Activated CD8-positive, alpha-beta memory T cell treated with anti-CD3 and anti-CD28 coated beads, Interleukin-2, amount 50 U/mL, for 1 hour (primary cell): ENCODE measurements at regions not wholly inside any gene's neighbourhood (a gene's known extent, or its start where the extent isn't known, plus 50 kb on each side); places are given as distances from the start of the nearest gene placed in this dataset.
A peak's percentile ranks its signal among the peaks of the same experiment; 100 is the strongest.

Experiments used
- DNase-seq: peaks from one replicate; pipeline ENCODE4 v3.0.0-alpha.2; 2020; ENCODE audit errors: extremely low read depth

DNA sequence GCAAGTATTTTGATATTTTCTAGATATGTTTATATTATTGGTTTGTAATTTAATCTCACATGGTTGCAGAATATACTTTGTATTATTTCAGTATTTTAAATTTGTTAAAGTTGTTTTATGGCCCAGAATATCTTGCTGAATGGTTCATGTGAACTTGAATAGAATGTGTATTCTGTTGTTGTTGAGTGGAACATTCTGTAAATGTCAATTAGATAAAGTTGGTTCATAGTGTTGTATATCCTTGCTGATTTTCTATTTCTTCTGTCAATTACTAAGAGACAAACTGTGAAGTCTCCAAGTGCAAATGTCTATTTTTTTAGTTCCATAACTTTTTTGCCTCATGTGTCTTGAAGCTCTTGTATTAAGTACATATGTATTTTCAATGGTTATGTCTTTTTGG, 411.7 kb downstream of the NPIPA7 start:
- no peak for DNase-seq

DNA sequence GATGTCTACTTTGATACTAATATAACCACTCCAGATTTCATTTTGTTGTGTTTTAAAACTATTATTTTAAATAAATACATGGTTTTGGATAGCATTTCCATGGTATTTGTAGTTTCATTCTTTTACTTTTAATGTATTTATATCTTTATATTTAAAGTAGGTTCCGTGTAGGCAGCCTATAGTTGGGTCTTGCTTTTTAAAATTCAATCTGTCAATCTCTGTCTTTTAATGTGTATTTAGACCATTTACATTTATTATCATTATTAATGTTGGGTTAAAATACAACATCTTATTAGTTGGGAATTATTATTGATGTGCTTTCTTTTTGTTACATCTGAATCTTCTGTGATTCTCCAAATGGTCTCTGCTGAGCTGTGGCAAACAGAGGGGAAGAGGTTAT, 412.1 kb downstream of the NPIPA7 start:
- no peak for DNase-seq

DNA sequence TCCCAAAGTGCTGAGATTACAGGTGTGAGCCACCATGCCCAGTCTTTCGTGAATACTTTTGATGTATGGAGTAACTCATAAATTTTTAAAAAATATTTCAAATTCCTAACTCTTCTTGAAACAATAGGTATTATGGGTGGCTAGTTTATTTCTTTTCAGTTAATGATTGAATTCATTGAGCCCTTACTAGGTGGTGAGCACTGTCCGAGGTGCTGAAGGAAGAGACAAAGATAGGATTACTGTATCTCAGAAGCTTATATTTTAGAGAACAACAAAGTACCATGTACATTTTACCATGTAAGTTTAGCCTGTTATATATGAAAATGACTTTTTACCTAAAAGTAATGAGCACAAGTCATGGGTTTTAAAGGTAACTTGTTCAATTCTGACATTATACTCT, 418.3 kb downstream of the NPIPA7 start:
- DNase-seq = no peak

DNA sequence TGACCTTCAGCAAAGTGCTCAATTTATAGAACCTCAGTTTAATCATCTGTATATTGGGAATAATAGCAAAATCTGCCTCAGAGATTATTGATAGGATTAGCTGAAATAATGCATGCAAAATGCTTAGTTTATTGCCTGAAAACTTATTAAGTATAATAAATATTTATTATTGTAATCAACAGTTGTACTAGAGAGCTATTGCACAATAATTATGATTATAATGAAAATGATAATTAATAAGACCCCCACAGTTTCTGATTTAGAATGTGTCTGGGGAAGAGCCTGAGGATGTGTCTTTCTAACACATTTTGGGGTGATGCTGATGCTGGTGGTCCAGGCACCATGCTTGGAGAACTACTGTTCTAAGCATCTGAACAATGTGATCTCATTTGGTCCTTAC, 419.6 kb downstream of the NPIPA7 start:
- no peak for DNase-seq

DNA sequence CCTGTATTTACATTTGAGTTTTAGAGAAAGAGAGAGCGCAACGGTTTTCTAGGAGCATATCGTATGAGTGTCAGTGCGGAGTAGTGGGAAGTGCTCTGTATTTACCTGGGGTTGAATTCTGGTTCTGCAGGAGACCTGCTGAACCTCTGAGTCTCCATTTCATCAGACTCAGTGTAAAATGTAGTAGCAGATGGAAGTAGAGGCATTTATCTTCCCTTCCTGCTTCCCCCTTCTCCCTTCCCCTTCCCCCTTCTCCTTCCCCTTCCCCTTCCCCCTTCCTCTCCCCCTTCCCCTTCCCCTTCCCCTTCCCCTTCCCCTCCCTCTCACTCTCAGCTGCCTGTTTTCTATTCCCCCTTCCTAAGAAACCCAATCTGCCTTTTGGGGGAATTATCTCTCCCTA, 426.9 kb downstream of the NPIPA7 start:
- no peak for DNase-seq

DNA sequence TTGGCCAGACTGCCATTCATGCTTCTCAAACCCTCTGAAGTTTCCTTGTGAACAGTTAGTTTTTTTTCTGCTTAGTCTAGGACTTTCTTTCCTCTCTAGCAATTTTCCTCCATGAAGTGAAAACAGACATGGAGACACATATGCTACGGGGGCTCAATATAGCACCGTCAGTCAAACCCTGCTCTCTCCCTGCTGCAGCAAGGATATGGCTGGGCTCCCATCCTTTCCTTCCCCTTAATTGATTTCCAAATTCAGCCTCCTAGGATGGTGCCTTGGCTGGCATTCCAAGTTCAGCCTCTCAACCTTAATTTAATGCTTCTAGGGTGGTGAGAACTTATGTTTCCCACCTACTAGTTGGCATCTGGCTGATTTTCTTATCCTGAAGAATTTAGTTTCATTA, 436.7 kb downstream of the NPIPA7 start:
- no peak for DNase-seq

DNA sequence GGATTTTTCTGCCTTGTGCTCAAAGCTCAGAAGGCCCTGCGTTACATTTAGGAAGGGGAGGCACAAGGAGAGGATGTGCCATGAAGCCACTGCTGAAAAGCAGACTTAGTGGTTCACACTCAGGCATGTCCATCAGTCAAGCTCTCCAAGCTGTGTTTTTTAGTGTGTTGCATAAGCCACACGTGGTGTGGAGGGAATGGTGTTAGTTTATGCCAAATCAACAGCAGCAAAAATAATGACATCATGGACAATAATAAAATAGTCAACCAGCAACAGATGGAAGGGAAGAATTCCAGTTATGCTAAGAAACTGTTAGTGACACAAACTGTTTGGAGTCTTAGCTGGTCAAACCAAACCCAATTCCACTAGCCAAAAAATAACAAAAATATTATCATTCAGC, 438.3 kb downstream of the NPIPA7 start:
- DNase-seq = no peak

DNA sequence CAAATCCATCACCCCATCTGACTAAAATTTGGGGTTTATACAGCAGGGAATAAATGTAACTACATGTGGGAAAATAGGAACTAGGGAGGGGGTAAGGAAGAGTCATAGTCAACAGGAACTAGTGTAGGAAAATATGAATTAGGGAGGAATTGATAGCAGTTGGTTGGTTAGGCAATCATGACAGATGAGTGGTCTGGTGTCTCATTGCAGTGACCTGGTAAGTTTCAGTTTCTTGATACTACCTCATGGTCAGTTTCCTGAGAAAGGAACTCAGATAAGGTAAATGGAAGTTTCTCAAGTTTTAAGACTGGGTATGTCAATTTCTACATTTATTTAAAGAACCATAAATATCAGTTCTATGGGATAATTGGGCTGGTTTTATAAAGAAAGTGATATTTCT, 442.3 kb downstream of the NPIPA7 start:
- DNase-seq = no peak

DNA sequence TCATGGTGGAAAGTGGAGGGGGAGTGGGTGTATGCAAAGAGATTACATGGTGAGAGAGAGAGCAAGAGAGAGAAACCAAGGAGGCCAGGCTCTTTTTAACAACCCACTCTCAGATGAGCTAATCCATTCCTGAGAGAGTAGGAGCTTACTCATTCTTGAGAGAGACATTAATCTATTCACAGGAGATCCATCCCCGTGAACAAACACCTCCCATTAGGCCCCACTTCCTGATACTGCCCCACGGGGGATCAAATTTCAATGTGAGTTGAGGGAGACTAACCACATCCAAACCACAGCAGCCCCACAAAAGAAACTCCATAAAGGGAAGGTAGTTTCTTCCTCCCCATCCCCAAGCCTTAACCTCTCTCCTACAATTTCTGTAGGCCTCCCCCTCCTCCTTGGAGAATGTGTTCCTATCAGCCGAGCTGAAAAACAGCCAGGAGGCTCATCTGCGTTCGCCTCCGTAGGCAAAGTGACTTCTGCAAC, 450.0 kb downstream of the NPIPA7 start:
- DNase-seq = no peak

DNA sequence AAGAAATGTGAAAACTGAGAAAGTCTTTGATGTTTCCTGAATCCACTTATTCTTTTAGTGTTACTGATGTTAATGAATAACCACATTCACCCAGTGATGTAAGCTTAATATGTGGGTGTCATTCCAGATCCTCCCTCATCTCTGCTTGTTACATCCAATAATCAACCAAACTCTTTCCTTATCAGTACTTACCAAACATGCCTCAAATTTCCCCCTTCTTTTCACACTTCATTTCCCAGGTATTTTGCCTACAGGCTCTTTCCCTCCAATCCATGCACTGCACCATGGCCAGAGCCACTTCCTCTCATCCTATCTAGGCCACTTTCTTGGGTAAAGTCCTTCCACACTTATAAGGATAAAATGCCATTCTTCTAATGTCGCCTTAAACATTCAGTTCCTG, 451.5 kb downstream of the NPIPA7 start:
- DNase-seq = no peak

DNA sequence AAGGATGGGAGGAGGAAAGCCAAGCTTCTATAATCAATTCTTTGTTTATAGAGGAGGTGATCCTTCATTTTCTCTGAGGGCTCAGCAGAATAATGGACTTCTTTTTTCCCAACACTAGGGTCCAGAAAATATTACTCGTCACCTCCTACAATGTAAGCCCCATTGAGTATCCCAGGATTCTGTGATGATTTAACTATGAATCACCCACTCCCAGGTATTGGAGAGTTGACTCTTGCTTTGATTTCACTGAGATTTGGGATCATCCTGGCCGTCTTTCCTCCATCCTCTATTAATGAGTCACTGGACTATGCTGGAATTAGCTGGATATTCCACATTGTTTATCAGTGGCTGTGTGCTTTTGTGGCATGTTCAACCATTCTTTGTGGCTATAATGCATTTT, 452.0 kb downstream of the NPIPA7 start:
- DNase-seq = no peak

DNA sequence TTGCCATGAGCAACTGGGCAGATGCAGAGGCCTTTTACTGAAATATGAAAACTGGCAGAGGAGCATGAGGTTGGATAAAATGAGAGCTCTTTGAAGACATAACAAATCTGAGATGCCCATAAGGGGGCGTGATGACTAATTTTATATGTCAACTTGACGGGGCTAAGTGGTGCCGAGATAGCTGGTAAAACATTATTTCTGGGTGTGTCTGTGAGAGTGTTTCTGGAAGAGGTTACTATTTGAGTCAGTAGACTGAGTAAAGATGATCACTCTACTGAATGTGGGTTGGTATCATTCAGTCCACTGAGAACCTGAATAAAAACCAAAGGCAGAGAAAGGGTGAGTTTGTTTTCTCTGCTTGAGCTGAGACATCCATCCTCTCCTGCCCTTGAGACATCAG, 454.2 kb downstream of the NPIPA7 start:
- DNase-seq = no peak

DNA sequence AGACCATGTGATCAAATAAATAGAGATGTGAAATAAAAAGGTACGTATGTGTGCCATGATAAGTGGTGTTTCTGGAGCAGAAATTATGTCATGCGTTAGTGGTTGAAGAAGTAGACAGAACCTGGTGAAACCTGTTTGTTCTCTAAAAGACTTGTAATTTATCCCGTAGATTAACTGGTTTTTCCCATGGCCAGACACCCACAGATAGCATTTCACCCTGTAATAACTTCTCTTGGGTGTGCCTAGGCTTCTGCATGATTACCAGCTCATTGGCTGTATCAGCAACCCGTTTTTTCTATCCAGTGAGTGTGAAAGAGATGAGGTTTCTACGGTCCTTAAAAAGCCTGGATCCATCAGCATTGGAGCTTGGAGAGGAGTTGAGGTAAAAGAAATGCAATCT, 471.3 kb downstream of the NPIPA7 start:
- DNase-seq = no peak

DNA sequence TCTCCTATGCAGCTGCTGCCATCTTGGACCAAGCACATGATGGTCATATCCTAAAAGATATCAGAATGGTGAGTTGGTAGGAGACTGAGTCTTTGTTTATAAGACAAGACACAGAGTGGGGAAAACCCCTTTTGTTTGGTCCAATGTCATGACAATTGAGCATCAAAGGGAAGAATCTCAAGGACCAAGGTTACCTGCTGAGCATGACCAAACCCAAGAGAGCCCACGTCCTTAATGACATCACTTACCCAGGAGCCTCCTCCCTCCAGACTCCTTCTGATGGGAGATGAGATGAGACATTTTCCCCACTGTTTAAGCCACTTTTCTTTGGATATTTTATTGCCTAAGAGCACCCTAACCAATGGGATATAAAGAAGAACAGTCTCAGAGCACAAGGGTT, 478.1 kb downstream of the NPIPA7 start:
- no peak for DNase-seq

DNA sequence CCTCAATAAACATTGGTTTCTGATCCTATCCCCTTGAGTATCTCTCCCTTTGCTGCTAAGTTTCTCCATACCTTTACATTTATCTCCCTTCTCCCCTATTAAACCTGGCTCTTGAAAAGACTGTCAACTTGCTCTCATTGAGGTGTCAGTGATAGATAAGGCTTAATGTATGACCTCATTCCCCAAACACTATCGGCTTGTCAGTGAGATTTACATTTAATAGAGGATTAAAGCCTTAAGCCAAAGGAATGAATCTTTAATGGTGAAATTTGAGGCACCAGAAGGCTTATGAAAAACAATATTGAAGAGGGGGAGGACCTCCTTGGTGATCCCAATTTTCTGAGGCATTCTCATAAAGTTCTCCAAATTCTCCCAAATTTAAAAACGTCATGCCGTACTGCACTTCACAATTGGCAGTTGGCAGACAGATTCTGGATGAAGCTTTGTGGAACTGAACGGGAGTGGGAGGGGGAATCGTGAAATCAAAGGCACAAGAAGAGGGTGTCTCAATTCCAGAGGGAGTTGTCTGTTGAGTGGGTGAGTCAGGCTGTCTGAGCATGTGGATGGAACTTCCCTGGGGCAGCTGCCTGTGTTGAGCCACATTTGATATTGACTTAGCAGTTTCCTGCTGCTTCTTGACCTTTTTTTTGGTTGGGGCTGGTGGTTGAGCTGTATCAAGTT, 478.8 kb downstream of the NPIPA7 start:
- no peak for DNase-seq

DNA sequence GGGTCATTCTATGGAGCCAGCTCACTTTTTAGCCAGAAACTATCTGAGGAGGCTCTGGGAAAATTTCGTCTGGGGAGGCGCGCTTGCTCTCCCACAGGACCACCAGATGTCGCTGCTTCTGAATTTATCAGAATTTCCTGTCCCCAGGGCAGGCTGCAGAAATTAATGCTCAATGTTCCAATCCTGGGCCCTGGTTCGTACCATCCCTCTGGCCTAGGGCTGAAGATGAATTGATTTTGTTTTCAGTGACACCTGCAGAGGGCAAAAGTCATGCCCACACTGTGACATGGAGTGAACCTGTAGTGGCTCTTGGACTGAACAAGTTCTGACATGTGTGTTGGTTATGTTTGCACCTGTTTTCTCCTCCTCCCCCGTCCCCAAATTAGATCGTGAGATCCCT, 482.6 kb downstream of the NPIPA7 start:
- DNase-seq = peak; percentile 18

DNA sequence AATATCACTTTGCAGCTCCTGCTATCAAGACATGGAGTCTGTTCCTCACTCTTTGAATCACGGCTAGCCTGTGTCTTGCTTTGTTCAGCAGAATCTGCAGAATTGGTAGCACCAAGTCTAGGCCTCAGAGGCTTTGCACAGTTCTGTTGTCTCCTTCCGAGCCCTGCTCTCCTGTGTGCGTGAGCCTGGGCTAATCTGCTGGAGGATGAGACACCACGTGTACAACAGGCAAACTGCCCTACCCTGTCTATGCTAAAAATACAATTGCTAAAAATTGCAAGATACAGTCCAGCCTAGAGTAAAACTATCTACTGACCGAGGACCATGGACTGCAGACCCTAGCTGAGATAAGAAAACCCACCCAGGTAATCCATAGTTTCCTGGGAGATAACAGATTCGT, 484.7 kb downstream of the NPIPA7 start:
- no peak for DNase-seq

DNA sequence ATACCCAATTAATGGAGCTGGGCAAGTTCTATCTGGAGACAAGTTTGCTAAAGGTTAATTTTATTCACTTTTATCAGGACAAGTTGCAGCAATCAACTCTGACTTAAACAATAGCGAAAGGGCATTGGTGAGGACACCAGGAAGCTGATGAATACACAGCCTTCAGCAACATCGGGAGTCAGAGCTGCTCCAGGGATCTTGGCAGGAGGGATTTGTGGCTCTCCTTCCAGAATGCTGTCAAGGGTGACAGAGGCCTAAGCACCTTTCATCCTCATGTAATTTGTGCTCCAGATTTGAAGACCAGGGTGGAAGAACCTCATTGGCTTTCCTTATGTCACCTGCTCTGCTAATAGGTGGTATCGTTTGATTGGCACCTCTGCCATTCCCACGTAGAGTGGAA, 485.6 kb downstream of the NPIPA7 start:
- no peak for DNase-seq

DNA sequence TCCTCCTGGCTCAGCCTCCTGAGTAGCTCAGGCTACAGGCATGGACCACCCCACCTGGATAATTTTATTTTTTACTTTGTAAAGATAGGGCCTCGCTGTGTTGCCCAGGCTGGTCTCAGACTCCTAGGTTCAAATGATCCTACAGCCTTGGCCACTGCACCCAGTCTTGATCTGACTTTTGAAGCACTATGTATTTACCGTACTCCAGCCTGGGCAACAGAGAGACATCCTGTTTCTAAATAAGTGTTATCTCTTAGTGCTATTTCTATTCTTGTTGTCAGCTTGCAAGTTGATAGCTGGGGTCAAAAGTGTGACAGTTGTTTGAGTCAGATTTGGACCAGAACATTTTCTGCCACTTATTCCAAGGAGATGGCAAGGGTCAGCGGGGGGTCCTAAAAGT, 486.4 kb downstream of the NPIPA7 start:
- DNase-seq = no peak

DNA sequence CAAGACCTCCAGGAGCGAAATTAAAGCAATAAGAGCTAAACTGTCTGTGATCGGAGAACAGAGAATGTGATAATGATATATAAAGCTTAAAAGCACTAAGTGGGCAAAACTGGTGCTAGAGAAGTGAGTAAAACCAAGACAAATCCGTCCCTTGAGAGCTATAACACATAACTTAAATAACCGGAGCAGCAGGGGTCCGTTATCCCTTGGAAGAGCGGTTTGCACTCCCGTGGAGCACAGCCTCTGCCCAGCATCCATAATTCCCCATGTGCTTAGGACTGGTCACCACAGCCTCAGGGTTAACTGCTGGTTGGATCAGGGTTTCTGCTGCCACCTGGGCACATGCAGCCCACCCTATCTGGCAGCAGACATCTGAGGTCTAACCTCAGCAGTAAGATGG, 489.0 kb downstream of the NPIPA7 start:
- DNase-seq = no peak

DNA sequence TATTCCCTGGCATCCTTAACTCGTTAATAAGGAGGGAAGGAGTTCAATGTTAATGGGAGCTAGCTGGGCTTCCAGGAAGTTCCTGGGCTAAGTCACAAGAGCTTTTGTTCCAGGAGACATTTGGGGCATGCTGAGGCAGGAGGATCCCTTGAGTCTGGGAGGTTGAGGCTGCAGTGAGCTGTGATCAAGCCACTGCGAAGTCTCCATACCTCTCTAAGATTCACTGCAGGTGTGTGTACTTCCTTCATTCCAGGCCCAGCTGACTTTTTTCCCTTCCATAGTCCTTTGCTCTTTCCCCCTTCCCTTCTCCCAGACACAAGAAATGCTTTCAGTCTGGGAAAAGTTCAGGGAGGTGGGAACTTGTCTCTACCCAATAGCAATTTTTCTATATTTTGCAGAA, 489.8 kb downstream of the NPIPA7 start:
- no peak for DNase-seq

DNA sequence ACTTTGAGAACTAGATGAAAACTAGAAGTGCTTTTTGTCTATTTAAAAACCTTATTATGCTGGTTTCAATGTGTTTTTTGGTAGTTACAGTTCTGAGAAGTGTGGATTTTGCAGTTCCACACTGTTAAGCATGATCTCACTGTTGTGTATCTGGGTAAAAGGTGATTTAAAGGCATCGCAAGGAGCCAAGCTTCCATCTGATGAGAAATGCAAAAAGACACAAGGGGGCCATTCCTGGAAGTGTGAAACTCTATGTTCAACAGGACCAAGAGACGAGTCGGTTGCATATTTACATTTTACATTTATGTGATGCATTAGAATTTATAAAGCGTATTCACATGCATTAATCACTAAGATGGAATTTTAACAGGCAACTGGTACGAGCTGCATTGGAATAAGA, 490.8 kb downstream of the NPIPA7 start:
- DNase-seq = no peak

DNA sequence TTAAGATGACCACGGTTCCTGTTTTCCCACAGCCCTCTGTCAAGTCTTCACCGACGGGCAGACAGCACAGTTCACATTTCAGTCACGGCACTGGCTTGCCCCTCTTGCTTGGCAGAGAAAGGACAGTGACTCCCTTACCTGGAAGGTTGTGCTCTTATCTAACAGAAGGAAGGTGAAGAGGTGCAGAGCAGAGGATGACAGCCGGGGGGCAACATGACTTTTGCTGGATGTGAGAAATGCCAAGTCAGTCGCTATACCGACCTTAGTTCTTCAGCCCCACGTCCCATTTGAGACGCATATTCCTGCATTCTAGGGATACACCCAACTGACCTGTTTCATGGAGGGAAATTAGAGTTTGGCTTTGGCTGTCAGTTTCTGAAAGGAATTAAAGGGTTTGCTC, 492.3 kb downstream of the NPIPA7 start:
- DNase-seq = no peak

DNA sequence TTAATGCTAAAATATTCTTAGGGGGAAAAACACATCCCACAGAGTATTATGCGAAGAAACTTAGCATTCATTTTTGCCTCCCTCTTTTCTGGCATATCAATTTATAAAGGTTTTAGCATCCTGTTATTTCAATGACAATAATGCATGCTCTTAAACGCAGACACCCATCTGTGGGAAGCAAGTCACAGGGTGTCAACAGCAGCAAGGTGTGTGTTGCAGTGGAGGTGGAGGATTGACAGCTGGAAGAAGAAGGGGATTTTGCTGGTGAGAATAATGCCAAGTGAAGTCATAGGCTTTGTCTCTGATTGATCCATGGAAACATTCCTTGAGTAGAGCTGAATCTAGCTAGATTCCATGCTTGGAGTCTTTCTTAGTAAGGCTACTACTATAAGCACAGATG, 498.1 kb downstream of the NPIPA7 start:
- no peak for DNase-seq
